ENCODE measurements at regions not wholly inside any gene's neighbourhood (a gene's known extent, or its start where the extent isn't known, plus 50 kb on each side); places are given as distances from the start of the nearest gene placed in this dataset.
"Not testable (repeated sequence)": the region's sequence is repeated elsewhere in the genome, so short reads cannot be mapped to it uniquely, and the experiment has no call there.

DNA sequence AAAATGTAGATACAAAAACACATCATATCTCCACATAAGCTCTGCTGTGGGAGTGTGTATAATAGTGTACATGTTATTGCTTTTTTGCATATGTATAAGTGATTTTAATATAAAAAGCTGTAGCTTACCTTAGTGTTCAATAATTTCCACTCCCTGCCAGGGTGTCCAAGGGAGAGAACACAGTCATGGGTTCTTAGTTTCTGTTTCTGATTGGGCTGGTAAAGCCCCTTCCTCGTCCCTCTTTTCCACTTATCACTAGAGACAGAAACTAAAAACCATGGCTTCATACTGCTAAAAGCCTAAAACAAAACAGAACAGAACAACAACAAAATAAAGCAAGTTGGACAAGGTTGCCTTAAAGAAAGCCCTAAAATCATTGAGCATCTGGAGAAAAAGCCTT lies 74.4 kb upstream of the S1PR3 start:
- Histone ChIP-seq H3K36me3 (no peaks in the 10 kb centered on the region), H3K4me1 (peaks cover 0 to 19% (median 8%) of the 10 kb centered on the region in 3 donors), H3K4me3 (no peak overlapping the region), H3K27me3 (no peaks in the 10 kb centered on the region), H3K9me3 (no peaks in the 10 kb centered on the region), H3K27ac (no peak overlapping the region)
- no peak for TF ChIP-seq EP300 (IDR thresholded peaks at IDR 0.05)
- no peak for TF ChIP-seq CTCF (IDR thresholded peaks at IDR 0.05)
- TF ChIP-seq POLR2AphosphoS5 (IDR thresholded peaks at IDR 0.05): no peak
- no peak for ATAC-seq
- WGBS, 2 donors (ENCODE audit: low coverage in 1 of 2): 0 to 38% methylated on average over 1 of the region's 1 CpG

- no peak for ATAC-seq
- H3K4me3 ChIP-seq: no peak overlapping the region
- no peak overlapping the region for H3K27ac ChIP-seq
- no peaks in the 10 kb centered on the region for H3K27me3 ChIP-seq
- H3K9me3 ChIP-seq: no peaks in the 10 kb centered on the region
- no peak for TF ChIP-seq EP300 (IDR thresholded peaks at IDR 0.05)
- 100% methylated on average over 1 of the region's 3 CpGs; no CpG with 5 or more reads in 1 of the 2 donors for WGBS, 2 donors (ENCODE audit: low coverage in 1 of 2)
- H3K36me3 ChIP-seq: no peaks in the 10 kb centered on the region
- peaks cover 0 to 19% (median 8%) of the 10 kb centered on the region in 3 donors for H3K4me1 ChIP-seq
Observed at GRCh38 chr9:88917375-88917774, 73.9 kb upstream of the S1PR3 start.

GRCh38 chr9:88918537-88918936 lies 72.7 kb upstream of the S1PR3 start:
- H3K27me3 ChIP-seq, H3K36me3 ChIP-seq, ATAC-seq, H3K9me3 ChIP-seq, H3K4me3 ChIP-seq, H3K27ac ChIP-seq: not testable (repeated sequence)
- WGBS, 2 donors (ENCODE audit: low coverage in 1 of 2): no CpG with 5 or more reads among the region's 1 CpG
- H3K4me1 ChIP-seq: peaks cover 0 to 19% (median 8%) of the 10 kb centered on the region in 3 donors

DNA sequence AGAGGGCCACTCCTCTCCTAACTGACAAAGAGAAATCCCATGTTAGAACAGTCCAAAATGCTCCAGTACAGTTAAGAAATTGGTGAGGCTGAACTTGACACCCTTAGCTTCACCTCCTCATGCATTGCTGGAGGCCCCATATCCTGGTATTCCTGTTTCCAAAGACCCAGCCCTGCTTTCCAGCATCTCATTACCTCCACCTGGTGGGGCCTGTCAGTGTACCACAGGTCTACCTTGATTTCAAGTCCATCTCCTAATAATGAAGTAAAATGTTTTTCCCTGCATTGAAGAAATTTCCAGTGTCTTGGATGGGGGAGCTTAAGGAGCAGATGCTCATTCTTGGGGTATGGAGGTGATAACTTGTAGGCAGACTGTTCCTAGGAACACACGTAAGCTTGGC lies 70.6 kb upstream of the S1PR3 start:
- no peaks in the 10 kb centered on the region for H3K9me3 ChIP-seq
- no peak for ATAC-seq
- peaks cover 0 to 7% (median 5%) of the 10 kb centered on the region in 3 donors for H3K4me1 ChIP-seq
- no peak overlapping the region for H3K4me3 ChIP-seq
- no peaks in the 10 kb centered on the region for H3K36me3 ChIP-seq
- TF ChIP-seq POLR2A (IDR thresholded peaks at IDR 0.05) (no peak), EP300 (IDR thresholded peaks at IDR 0.05) (no peak), CTCF (IDR thresholded peaks at IDR 0.05) (no peak), POLR2AphosphoS5 (IDR thresholded peaks at IDR 0.05) (no peak)
- H3K27ac ChIP-seq: no peak overlapping the region
- WGBS, 2 donors (ENCODE audit: low coverage in 1 of 2): 89% methylated on average over 1 of the region's 1 CpG; no CpG with 5 or more reads in 1 of the 2 donors
- H3K27me3 ChIP-seq: no peaks in the 10 kb centered on the region

DNA sequence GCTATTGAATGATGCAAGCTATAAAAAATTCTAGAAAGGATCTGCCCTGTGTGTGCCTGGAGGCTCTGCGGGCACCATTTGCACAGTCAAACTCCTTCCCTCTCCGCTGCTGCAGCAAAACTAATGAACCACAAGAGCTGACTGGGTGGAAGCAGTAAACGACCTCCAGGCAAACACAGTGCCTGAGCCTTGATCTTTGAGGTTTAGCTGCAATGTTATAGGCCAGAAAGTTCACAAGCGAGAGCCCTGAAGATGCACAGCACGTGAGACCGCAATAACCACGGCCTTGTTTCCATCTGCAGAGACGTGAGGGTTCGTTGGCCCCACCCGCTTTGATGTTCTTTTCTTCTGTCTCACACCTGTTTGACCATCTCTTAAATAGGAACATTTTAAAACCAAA lies 69.2 kb upstream of the S1PR3 start:
- Histone ChIP-seq H3K4me3 (no peak overlapping the region), H3K27ac (no peak overlapping the region), H3K4me1 (peaks cover 0 to 9% (median 4%) of the 10 kb centered on the region in 3 donors), H3K27me3 (no peaks in the 10 kb centered on the region), H3K36me3 (no peaks in the 10 kb centered on the region), H3K9me3 (no peaks in the 10 kb centered on the region)
- TF ChIP-seq CTCF (IDR thresholded peaks at IDR 0.05) (no peak), POLR2A (IDR thresholded peaks at IDR 0.05) (no peak), EP300 (IDR thresholded peaks at IDR 0.05) (no peak), POLR2AphosphoS5 (IDR thresholded peaks at IDR 0.05) (no peak)
- no peak for ATAC-seq
- WGBS, 2 donors (ENCODE audit: low coverage in 1 of 2): 81 to 89% methylated on average over 6 to 7 of the region's 10 CpGs

GRCh38 chr9:88923092-88923491 lies 68.2 kb upstream of the S1PR3 start:
- Histone ChIP-seq H3K9me3 (no peaks in the 10 kb centered on the region), H3K27ac (no peak overlapping the region), H3K4me1 (peaks cover 0 to 12% (median 5%) of the 10 kb centered on the region in 3 donors), H3K27me3 (no peaks in the 10 kb centered on the region), H3K36me3 (no peaks in the 10 kb centered on the region), H3K4me3 (no peak overlapping the region)
- WGBS, 2 donors (ENCODE audit: low coverage in 1 of 2): 96% methylated on average over 2 of the region's 2 CpGs; no CpG with 5 or more reads in 1 of the 2 donors
- ATAC-seq: no peak
- no peak for TF ChIP-seq CTCF (IDR thresholded peaks at IDR 0.05)
- no peak for TF ChIP-seq POLR2AphosphoS5 (IDR thresholded peaks at IDR 0.05)
- no peak for TF ChIP-seq POLR2A (IDR thresholded peaks at IDR 0.05)
- TF ChIP-seq EP300 (IDR thresholded peaks at IDR 0.05): no peak

Data from gastroesophageal sphincter (tissue), 4 donors.